HepG2 (cell line): ENCODE measurements at regions not wholly inside any gene's neighbourhood (a gene's known extent, or its start where the extent isn't known, plus 50 kb on each side); places are given as distances from the start of the nearest gene placed in this dataset.

ENCODE experiments used
- ATAC-seq: fragments of 200-7000 bp; cut with Tn5 transposase; 3 replicates; pipeline ENCODE4 v1.9.1; 2020; ENCODE audit warnings: mild to moderate bottlenecking, moderate library complexity
- BruUV-seq: library from RNA; stranded (reverse); fragments of 400-500 nt; replicated peaks from 2 replicates; lab custom pipeline; 2021; lab: Mats Ljungman, UMichigan
- CTCF ChIA-PET: fragments of 300-600 bp; formaldehyde crosslinking; extraction: SDS; loops from one replicate; lab custom pipeline; 2021; ENCODE audit warnings: low total read pairs, inconsistent platforms, low intra/inter-chr PET ratio; lab: Yijun Ruan, JAX
- POLR2A ChIA-PET: fragments of 350-600 bp; sonication (Branson Sonifier 250); formaldehyde crosslinking; loops from one replicate; lab custom pipeline; 2020; ENCODE audit warnings: antibody characterized with exemption, inconsistent platforms; lab: Yijun Ruan, JAX
- DNase-seq: peaks from one replicate; pipeline ENCODE4 v3.0.0-alpha.2; 2015; ENCODE audit warnings: low spot score
- FAIRE-seq: peaks from 3 replicates; lab custom pipeline; 2011; peaks lifted over from hg19 to GRCh38; lab: Jason Lieb, UNC
- H2AFZ ChIP-seq: one replicate; pipeline ENCODE4 v1.6.1; 2011; ENCODE audit warnings: low read length, inconsistent platforms
- H3K27ac ChIP-seq: fragments of 300-600 bp; 3 replicates; pipeline ENCODE4 v1.8.0; 2011; ENCODE audit warnings: mixed run types, mild to moderate bottlenecking, mixed read lengths, low read length, inconsistent platforms; ENCODE audit not compliant: insufficient read depth; ENCODE audit errors: extremely low read length
- H3K27me3 ChIP-seq, 2 experiments: fragments of 200-600 bp in 1 of 2; 2 replicates in 1 of 2; 3 replicates in 1 of 2; pipeline versions ENCODE4 v1.6.0 to v1.8.0; 2011; ENCODE audit warnings: low read length in 2 of 2, mild to moderate bottlenecking in 2 of 2, moderate library complexity in 2 of 2, inconsistent platforms in 1 of 2; ENCODE audit not compliant: insufficient read depth in 2 of 2, control insufficient read depth in 1 of 2
- H3K36me3 ChIP-seq, 2 experiments: fragments of 200-600 bp in 1 of 2; replicated peaks in 1 of 2; 2 replicates in 1 of 2; 3 replicates in 1 of 2; pipeline versions ENCODE4 v1.5.1 to v1.8.0; 2011; ENCODE audit warnings: low read length in 2 of 2, inconsistent platforms in 1 of 2; ENCODE audit not compliant: insufficient read depth in 2 of 2, control insufficient read depth in 1 of 2
- H3K4me1 ChIP-seq: 2 replicates; pipeline ENCODE4 v1.5.1; 2012; ENCODE audit warnings: low read length, inconsistent platforms; ENCODE audit not compliant: insufficient read depth
- H3K4me2 ChIP-seq: 2 replicates; pipeline ENCODE4 v1.6.0; 2011; ENCODE audit warnings: low read depth, low read length, inconsistent platforms
- H3K4me3 ChIP-seq, 3 experiments: fragments of 200-600 bp in 1 of 3; sonication (generic), shearing (Covaris generic) in 1 of 3; replicated peaks in 1 of 3; 2 replicates each; pipeline ENCODE4 v1.5.1; 2011 to 2016; ENCODE audit warnings: low read length in 3 of 3, inconsistent platforms in 2 of 3, low read depth in 2 of 3, mild to moderate bottlenecking in 2 of 3, control low read depth in 1 of 3, mixed read lengths in 1 of 3; ENCODE audit not compliant: insufficient read depth in 1 of 3
- H3K79me2 ChIP-seq: one replicate; pipeline ENCODE4 v1.6.1; 2011; ENCODE audit warnings: low read length, inconsistent platforms; ENCODE audit not compliant: insufficient read depth
- H3K9ac ChIP-seq: 2 replicates; pipeline ENCODE4 v1.6.0; 2011; ENCODE audit warnings: mild to moderate bottlenecking, low read depth, low read length, inconsistent platforms; ENCODE audit not compliant: insufficient read depth
- H3K9me3 ChIP-seq: 2 replicates; pipeline ENCODE4 v1.5.1; 2012; ENCODE audit warnings: mild to moderate bottlenecking, low read length
- H4K20me1 ChIP-seq: 2 replicates; pipeline ENCODE4 v1.6.0; 2011; ENCODE audit warnings: inconsistent platforms, mild to moderate bottlenecking, low read length, moderate library complexity; ENCODE audit not compliant: insufficient read depth
- HNRNPK ChIP-seq: fragments of 200-400 bp; formaldehyde crosslinking; IDR thresholded peaks from 2 replicates; pipeline ENCODE4 v1.6.1; 2018; ENCODE audit warnings: low read length, low read depth, moderate library complexity, mild to moderate bottlenecking; ENCODE audit not compliant: poor library complexity, severe bottlenecking
- KLF11 ChIP-seq: IDR thresholded peaks from 2 replicates; pipeline ENCODE4 v1.6.1; 2016; ENCODE audit warnings: missing compliant biosample characterization
- TP53 ChIP-seq: sonication (generic); formaldehyde crosslinking; conservative IDR thresholded peaks from 2 replicates; pipeline ENCODE4 v1.4.0; 2020; ENCODE audit warnings: missing genetic modification reagents
- WGBS: methylation state at CpG from one replicate; pipeline ENCODE4 v1.1.6; 2017; ENCODE audit warnings: low lambda C conversion rate; 5-methylcytosine and 5-hydroxymethylcytosine counted together
- in situ Hi-C: cut with HindIII; loops from 2 replicates; pipeline ENCODE4 v1.10.0; 2017; ENCODE audit warnings: low pct_unique_long_range_greater_than_20kb; ENCODE audit not compliant: extremely low pct_ligation_motif_present
- intact Hi-C: fragments of 100-400 bp; cut with micrococcal nuclease; formaldehyde crosslinking; loops from one replicate; pipeline ENCODE4 v1.10.0; 2022; ENCODE audit not compliant: unreplicated experiment
- TF ChIP-seq, protein P1 (sequence below): sonication (generic); formaldehyde crosslinking; IDR thresholded peaks from 2 replicates; pipeline ENCODE4 v1.4.0; 2020; ENCODE audit warnings: missing genetic modification reagents, mild to moderate bottlenecking, borderline replicate concordance

GRCh38 chr7:35536396-35536826, 158.5 kb downstream of the HERPUD2 start (continued):
- TF ChIP-seq, protein P1, sequence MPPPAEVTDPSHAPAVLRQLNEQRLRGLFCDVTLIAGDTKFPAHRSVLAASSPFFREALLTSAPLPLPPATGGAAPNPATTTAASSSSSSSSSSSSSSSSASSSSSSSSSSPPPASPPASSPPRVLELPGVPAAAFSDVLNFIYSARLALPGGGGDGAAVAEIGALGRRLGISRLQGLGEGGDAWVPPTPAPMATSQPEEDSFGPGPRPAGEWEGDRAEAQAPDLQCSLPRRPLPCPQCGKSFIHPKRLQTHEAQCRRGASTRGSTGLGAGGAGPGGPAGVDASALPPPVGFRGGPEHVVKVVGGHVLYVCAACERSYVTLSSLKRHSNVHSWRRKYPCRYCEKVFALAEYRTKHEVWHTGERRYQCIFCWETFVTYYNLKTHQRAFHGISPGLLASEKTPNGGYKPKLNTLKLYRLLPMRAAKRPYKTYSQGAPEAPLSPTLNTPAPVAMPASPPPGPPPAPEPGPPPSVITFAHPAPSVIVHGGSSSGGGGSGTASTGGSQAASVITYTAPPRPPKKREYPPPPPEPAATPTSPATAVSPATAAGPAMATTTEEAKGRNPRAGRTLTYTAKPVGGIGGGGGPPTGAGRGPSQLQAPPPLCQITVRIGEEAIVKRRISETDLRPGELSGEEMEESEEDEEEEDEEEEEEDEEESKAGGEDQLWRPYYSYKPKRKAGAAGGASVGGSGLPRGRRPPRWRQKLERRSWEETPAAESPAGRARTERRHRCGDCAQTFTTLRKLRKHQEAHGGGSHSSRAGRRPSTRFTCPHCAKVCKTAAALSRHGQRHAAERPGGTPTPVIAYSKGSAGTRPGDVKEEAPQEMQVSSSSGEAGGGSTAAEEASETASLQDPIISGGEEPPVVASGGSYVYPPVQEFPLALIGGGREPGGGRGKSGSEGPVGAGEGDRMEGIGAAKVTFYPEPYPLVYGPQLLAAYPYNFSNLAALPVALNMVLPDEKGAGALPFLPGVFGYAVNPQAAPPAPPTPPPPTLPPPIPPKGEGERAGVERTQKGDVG (CRISPR knock-in tag), result no peak

DNA sequence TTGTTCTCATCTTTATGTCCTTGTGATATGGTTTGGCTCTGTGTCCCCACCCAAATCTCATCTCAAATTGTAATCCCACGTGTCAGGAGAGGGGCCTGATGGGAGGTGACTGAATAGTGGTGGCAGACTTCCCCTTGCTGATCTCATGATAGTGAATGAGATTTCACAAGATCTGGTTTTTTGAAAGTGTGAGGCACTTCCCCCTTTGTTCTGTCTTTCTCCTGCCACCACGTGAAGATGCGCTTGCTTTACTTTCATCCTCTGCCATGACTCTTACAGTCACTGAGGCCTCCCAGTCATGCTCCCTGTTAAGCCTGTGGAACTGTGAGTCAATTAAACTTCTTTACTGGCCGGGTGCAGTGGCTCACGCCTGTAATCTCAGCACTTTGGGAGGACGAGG, 161.0 kb downstream of the HERPUD2 start:
- Histone ChIP-seq H4K20me1 (no peaks in the 10 kb centered on the region), H3K9ac (no peak overlapping the region), H3K27ac (no peak overlapping the region), H3K27me3 (peaks cover 0 to 18% of the 10 kb centered on the region in 2 experiments; a peak in 2 of 5 replicates), H3K4me3 (no peak overlapping the region), H3K4me1 (peaks cover 13% of the 10 kb centered on the region), H3K4me2 (no peak overlapping the region), H3K79me2 (no peaks in the 10 kb centered on the region), H3K36me3 (no peaks in the 10 kb centered on the region), H2AFZ (no peak overlapping the region), H3K9me3 (no peaks in the 10 kb centered on the region)
- BruUV-seq, result no TSS peak
- DNase-seq, result no peak
- intact Hi-C loops, result loop anchor here (10.0 kb wide), 2 partner anchors 91 to 479 kb away; no protein-coding TSS in a partner anchor
- POLR2A ChIA-PET, result no interaction called here
- 38% methylated on average over 6 of the region's 6 CpGs for WGBS
- in situ Hi-C loops, result loop anchor here (5.0 to 25.0 kb wide), 2 partner anchors 107 to 347 kb away; no protein-coding TSS in a partner anchor
- CTCF ChIA-PET, result no interaction called here
- ATAC-seq, result no peak
- TF ChIP-seq HNRNPK, result no peak
- TF ChIP-seq TP53 (CRISPR knock-in tag), result no peak
- no peak for TF ChIP-seq KLF11 (CRISPR knock-in tag)
- no peak for FAIRE-seq
